ENCODE measurements at regions not wholly inside any gene's neighbourhood (a gene's known extent, or its start where the extent isn't known, plus 50 kb on each side); places are given as distances from the start of the nearest gene placed in this dataset.

DNA sequence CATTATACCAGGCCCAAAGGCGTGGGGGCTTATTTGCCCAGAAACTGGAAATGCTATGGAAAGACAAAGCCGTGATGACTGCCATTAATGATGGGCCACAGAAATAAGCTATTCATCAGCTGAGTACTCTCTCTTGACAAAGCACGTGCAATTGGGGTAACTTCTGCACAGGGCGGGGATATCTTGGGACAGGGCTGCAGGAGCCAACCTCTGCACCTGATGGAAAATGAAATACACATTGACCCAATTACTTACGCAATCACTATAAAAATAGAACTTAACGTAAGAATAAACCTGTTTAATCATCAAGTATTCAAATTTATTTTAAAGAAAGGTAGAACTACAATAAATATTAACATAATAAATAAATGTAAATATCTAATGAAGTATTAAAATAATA, 180.1 kb upstream of the NTF3 start:
- TF ChIP-seq GATA2 (IDR thresholded peaks at IDR 0.05; ENCODE audit: low read depth, low read length) (no peak), GATA3 (IDR thresholded peaks at IDR 0.05; ENCODE audit: low read depth, low read length) (no peak)
